NB4 (cell line): ENCODE measurements at regions not wholly inside any gene's neighbourhood (a gene's known extent, or its start where the extent isn't known, plus 50 kb on each side); places are given as distances from the start of the nearest gene placed in this dataset.
"Not testable (repeated sequence)": the region's sequence is repeated elsewhere in the genome, so short reads cannot be mapped to it uniquely, and the experiment has no call there.

Experiments
- DNase-seq: peaks from one replicate; pipeline ENCODE4 v3.0.0; 2010; ENCODE audit warnings: low read depth
- H3K4me3 ChIP-seq: one replicate; pipeline ENCODE4 v1.5.1; 2011; ENCODE audit warnings: mild to moderate bottlenecking, low read depth, low read length, moderate library complexity
- MYC ChIP-seq: IDR thresholded peaks from 2 replicates; pipeline ENCODE4 v1.6.1; 2011; ENCODE audit warnings: low read depth, low read length
- POLR2A ChIP-seq: IDR thresholded peaks from 2 replicates; pipeline ENCODE4 v1.6.1; 2011; ENCODE audit warnings: mild to moderate bottlenecking; ENCODE audit not compliant: insufficient read length; ENCODE audit errors: extremely low read depth
- TF ChIP-seq, protein P1 (sequence below): IDR thresholded peaks from one replicate; pipeline ENCODE4 v1.5.1; 2012; ENCODE audit warnings: low read depth, low read length
- TF ChIP-seq, protein P2 (sequence below): IDR thresholded peaks from 2 replicates; pipeline ENCODE4 v1.6.1; 2011; ENCODE audit warnings: low read depth, low read length

DNA sequence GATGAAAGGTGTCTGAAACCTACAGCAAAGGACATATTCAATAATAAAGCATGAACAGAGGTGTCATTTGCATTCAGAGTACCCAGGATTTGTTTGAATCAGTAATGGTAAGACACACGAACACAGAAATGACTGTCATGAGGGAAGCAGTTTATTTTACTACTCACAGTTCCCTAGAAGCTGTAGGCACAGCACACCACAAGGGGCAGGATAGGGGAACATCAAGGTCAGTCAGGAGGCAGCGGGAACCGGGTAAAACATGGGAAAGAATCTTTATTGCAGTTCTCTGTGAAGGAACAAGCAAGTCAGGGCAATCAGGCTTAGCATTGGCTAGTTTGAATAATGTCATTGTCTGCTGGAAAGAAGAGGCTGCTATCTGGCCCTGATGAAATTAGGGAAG is 70.2 kb upstream of the PDSS1 start:
- H3K4me3 ChIP-seq: no peak overlapping the region
- no peak for DNase-seq
- TF ChIP-seq POLR2A: no peak
- TF ChIP-seq, protein P1, sequence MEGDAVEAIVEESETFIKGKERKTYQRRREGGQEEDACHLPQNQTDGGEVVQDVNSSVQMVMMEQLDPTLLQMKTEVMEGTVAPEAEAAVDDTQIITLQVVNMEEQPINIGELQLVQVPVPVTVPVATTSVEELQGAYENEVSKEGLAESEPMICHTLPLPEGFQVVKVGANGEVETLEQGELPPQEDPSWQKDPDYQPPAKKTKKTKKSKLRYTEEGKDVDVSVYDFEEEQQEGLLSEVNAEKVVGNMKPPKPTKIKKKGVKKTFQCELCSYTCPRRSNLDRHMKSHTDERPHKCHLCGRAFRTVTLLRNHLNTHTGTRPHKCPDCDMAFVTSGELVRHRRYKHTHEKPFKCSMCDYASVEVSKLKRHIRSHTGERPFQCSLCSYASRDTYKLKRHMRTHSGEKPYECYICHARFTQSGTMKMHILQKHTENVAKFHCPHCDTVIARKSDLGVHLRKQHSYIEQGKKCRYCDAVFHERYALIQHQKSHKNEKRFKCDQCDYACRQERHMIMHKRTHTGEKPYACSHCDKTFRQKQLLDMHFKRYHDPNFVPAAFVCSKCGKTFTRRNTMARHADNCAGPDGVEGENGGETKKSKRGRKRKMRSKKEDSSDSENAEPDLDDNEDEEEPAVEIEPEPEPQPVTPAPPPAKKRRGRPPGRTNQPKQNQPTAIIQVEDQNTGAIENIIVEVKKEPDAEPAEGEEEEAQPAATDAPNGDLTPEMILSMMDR: no peak
- no peak for TF ChIP-seq MYC
- TF ChIP-seq, protein P2, sequence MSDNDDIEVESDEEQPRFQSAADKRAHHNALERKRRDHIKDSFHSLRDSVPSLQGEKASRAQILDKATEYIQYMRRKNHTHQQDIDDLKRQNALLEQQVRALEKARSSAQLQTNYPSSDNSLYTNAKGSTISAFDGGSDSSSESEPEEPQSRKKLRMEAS: no peak

DNA sequence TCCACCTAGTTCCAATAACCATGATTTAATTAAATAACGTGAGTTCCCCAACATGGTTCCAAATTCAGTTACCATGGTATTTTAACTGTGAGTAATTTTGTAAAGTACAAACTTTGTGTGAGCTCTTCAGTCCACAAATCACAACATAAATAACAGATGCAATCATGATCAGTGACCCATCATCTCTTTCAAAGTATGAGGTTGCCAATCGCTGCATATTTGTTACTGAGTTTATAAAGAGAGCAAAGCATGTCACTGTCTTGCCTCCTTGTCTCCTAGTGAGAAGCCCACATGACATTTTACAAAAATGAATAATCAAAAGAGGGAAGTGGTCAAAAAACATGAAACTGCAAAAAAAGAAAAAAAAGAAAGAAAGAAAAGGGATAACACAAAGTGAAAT is 69.1 kb upstream of the PDSS1 start:
- no peak overlapping the region for H3K4me3 ChIP-seq
- DNase-seq: no peak
- TF ChIP-seq MYC: no peak
- TF ChIP-seq, protein P2: no peak
- no peak for TF ChIP-seq POLR2A

DNA sequence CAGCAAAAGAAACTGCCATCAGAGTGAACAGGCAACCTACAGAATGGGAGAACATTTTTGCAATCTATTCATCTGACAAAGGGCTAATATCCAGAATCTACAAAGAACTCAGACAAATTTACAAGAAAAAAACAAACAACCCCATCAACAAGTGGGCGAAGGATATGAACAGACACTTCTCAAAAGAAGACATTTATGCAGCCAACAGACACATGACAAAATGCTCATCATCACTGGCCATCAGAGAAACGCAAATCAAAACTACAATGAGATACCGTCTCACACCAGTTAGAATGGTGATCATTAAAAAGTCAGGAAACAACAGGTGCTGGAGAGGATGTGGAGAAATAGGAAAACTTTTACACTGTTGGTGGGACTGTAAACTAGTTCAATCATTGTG is 65.3 kb upstream of the PDSS1 start:
- DNase-seq, H3K4me3 ChIP-seq: not testable (repeated sequence)

DNA sequence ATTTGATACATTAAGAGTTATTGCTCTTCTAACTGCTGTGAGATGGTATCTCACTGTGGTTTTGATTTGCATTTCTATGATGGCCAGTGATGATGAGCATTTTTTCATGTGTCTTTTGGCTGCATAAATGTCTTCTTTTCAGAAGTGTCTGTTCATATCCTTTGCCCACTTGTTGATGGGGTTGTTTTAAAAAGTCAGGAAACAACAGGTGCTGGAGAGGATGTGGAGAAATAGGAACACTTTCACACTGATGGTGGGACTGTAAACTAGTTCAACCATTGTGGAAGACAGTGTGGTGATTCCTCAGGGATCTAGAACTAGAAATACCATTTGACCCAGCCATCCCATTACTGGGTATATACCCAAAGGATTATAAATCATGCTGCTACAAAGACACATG is 63.4 kb upstream of the PDSS1 start:
- H3K4me3 ChIP-seq, DNase-seq: not testable (repeated sequence)

DNA sequence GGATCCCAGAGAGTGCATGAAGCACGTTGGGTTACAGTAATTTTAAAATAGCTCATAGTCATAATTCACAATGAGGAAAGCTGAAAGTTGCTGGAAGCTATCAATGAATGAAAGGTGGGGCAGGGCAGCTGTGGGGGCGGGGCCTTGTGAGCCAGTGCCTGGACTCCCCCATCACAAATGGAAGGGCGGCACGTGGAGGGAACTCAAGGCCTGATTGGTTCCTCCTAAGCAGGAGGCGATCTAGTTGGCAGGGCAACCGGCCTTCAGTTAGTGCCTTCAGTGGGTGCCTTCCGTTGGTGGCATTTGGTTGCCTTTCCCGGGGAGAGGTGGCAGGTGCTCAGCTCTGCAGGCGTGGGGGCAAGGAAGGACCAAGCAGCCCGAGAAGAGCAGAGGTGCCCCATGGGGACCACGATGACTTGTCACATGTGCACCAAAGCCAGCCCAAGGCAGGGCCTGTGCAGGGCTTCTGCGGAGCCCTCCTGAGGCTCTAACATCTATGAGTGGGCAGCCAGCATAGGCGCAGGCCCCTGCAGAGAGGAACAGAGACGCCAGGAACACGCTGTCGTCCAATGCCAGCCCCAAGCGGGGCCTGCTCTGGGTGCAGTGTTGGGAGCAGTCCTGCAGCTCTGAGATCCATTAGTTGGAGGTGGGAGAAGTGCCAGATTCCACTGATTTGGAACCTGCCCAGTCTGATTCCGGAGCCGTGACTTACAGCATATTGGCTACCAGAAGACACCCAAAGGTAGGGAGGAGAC is 59.8 kb upstream of the PDSS1 start:
- H3K4me3 ChIP-seq: no peak overlapping the region
- DNase-seq: no peak
- TF ChIP-seq, protein P2: no peak

DNA sequence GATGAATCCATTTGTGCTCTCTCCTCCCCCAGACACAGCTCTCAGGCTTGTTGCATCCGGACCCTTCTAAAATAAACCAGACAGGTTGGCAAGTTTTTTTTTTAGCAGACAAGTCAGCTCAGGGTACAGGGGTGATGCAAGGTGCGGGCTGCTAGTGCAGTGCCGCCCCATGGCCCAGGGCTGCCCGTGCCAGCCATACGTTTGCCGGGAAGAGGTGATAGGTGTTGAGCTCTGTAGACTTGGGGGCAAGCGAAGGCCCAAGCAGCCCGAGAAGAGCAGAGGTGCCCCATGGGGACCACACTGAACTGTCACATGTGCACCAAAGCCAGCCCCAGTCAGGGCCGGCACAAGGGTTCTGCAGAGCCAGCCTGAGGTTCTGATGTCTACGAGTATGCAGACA is 57.1 kb upstream of the PDSS1 start:
- DNase-seq: no peak
- TF ChIP-seq POLR2A (no peak), MYC (no peak)
- TF ChIP-seq, protein P2: no peak
- TF ChIP-seq, protein P1: no peak
- no peak overlapping the region for H3K4me3 ChIP-seq

DNA sequence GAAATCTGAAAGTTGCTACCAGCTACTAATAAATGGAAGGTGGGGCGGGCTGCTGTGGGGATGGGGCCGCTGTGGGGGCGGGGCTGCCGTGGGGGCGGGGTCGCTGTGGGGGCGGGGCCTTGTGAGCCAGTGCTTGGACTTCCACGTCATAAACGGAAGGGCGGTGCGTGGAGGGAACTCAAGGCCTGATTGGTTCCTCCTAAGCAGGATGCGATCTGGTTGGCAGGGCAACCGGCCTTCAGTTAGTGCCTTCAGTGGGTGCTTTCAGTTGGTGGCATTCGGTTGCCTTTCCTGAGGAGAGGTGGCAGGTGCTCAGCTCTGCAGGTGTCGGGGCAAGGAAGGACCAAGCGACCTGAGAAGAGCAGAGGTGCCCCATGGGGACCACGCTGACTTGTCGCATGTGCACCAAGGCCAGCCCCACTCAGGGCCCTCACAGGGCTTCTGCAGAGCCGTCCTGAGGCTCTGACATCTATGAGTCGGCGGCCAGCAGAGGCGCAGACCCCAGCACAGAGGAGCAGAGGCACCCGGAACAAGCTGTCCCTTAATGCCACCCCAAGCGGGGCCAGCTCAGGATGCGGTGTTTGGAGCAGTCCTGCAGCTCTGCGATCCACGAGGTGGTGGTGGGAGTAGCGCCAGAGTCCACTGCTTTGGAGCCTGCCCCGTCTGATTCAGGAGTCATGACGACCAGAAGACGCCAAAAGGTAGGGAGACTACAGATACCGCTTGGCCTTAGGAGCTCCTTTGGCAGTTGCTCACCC is 54.4 kb upstream of the PDSS1 start:
- no peak for DNase-seq
- TF ChIP-seq, protein P2: no peak
- TF ChIP-seq, protein P1: no peak
- TF ChIP-seq MYC (no peak), POLR2A (no peak)
- H3K4me3 ChIP-seq: no peak overlapping the region
